SHP77 (cell line): ENCODE measurements at regions not wholly inside any gene's neighbourhood (a gene's known extent, or its start where the extent isn't known, plus 50 kb on each side); places are given as distances from the start of the nearest gene placed in this dataset.
A peak's percentile ranks its signal among the peaks of the same experiment; 100 is the strongest.
"Not testable (repeated sequence)": the region's sequence is repeated elsewhere in the genome, so short reads cannot be mapped to it uniquely, and the experiment has no call there.

Experiments used
- DNase-seq, 2 experiments: peaks; one replicate each; lab custom pipeline; 2025; lab: John Stamatoyannopoulos, UW

- no peak for DNase-seq
Observed at GRCh38 chr3:10665592-10665991, 150.4 kb upstream of the SLC6A11 start.

- DNase-seq: peak in 1 of 2 experiments; percentile 26
Observed at GRCh38 chr3:10666621-10667020, 149.4 kb upstream of the SLC6A11 start.

- no peak for DNase-seq
Observed at GRCh38 chr3:10667269-10667668, 148.8 kb upstream of the SLC6A11 start.

DNA sequence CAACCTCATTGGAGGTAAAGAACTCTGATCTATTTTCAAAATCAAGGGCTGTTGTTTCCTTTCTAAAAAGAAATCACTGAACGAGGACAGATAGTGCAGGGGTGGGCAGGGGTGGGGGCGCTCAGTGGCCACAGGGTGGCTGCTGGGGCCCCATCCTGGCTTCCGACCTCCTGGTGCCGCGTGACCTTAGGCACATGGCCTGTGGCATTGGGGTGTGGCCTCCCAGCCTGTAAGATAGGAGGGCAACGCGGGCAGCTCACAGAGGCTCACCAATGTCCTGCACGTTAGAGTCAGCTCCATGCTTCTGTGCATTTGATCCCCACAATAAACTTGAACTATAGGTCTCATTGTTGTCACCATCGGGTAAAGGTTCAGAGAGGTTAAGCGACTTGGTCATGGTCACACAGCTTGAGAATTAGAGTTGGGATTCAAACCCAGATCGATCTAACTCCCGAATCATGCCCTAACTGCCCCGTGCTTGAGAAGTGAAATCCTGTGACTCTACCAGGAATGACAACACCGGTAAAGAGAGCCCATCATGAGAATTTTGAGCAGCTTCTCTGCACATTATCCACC lies 148.0 kb upstream of the SLC6A11 start:
- DNase-seq: no peak

DNA sequence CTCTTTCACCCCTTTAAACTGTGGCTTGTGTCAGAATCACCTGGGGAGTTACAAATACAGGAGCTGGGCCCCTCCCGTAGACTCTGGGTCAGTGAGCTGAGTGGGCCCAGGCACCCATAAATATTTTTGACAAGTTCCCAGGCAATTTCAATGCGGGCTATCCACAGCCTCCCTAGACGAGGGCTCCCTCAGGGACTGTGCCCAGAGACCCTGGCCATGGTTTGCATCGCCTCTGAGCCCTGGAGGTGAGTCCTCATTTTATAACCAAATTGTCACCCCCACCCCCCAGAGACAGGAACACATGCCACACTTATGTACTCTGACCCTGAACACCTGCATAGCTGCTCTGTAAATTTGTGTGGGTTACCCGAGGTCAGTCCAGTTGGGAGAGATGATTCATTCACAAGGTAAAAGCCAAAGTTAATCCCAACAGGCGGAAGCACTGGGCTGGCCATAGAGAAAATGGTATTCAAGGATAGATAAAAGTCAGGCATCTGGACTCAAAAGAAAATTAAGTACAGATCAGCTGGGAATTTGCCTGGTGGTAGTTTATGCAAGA lies 146.5 kb upstream of the SLC6A11 start:
- DNase-seq: no peak

DNA sequence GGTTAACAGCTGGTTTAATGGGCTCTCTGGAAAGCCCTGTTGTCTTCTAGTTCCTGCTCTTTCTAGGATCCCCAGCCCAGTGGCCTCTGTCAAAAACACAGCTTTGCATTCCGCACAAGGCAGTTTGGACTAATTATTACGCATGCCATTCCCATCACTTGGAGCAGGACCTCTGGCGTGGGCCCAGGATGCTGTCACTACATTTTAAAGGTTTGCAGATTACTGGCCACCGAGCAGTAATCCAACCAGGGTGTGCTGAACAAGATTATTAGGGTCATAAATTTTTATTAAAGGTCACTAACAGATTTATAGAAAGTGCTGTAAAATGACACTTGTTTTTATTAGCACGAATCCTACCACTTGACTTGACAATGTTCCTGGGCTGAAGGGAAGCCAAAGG lies 143.6 kb upstream of the SLC6A11 start:
- DNase-seq: no peak

- DNase-seq: no peak
Observed at GRCh38 chr3:10674578-10674977, 141.4 kb upstream of the SLC6A11 start.

DNA sequence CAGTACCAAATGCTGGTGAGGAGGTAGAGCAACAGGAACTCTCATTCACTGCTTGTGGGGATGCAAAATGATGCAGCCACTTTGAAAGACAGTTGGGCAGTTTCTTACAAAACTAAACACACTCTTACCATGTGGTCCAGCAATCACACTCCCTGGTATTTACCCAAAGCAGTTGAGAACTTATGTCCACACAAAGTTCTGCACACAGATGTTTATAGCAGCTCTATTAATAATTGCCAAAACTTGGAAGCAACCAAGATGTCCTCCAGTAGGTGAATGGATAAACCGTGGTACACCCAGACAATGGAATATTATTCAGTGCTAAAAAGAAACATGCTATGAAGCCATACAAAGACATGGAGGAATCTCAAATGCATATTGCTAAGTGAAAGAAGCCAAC lies 139.1 kb upstream of the SLC6A11 start:
- DNase-seq: no peak

- no peak for DNase-seq
Observed at GRCh38 chr3:10678796-10679376, 137.1 kb upstream of the SLC6A11 start.

DNA sequence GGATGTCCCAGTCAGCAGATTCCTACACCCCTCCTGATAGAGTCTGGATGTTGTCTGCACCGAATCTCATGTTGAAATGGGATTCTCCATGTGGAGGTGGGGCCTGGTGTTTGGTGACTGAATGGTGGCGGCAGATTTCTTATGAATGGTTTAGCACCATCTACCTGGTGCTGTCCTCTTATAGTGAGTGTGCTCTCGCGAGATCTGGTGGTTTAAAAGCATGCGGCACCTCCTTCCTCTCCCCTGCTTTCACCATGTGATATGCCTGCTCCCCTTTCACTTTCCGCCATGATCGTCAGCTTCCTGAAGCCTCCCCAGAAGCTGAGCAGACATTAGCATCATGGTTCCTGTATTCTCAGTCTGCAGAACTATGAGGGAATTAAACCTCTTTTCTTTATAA lies 135.2 kb upstream of the SLC6A11 start:
- DNase-seq: no peak

GRCh38 chr3:10682692-10683091 lies 133.3 kb upstream of the SLC6A11 start:
- no peak for DNase-seq

- DNase-seq: no peak
Observed at GRCh38 chr3:10683106-10683505, 132.9 kb upstream of the SLC6A11 start.

- no peak for DNase-seq
Observed at GRCh38 chr3:10688126-10688525, 127.9 kb upstream of the SLC6A11 start.

GRCh38 chr3:10688548-10689172 lies 127.4 kb upstream of the SLC6A11 start:
- no peak for DNase-seq

DNA sequence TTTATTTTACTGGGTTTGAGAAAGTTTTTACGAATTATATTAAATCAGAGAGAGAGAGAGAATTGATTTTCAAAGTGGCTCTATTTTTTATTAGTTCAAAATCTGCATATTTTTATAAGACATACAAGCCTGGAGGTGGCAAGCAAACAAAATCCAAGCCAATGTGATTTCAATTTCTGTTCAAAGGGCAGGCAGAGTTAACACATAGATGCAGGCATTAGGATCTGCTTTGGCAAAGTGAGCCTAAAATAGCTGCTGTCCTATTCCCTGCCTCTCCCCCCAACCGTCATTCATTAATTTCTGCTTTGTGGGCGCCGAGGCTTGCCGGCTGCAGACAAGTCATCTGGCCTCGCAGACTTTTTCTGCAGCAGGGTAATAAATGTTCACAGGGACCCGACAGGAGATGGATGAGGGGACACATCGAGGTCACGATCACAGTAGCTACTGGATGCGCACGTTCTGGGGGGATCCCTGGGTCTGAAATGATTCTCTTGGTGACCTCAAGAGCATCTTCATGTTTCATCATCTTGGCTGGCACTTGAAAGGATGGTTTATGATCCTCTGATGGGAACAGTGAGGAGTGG lies 123.9 kb upstream of the SLC6A11 start:
- DNase-seq: no peak

DNA sequence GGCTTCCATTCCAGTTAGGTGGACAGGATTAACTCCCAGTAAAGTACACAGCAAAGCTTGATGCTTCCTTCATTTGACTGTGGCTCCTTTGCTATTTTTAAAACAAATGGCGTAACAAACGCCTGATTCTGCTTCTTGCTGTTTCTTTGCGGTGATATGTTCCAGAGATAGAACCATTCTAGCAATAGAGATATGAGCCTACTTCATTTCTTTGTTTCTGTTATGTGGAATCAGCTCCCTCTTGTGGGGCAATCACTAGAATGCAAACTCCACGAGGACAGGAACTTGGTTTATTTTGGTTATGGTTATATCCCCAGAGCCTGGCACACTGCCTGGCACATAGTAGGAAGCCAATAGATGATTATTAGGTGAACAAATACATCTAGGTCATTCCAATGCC lies 122.6 kb upstream of the SLC6A11 start:
- no peak for DNase-seq

- no peak for DNase-seq
Observed at GRCh38 chr3:10694179-10694578, 121.8 kb upstream of the SLC6A11 start.

DNA sequence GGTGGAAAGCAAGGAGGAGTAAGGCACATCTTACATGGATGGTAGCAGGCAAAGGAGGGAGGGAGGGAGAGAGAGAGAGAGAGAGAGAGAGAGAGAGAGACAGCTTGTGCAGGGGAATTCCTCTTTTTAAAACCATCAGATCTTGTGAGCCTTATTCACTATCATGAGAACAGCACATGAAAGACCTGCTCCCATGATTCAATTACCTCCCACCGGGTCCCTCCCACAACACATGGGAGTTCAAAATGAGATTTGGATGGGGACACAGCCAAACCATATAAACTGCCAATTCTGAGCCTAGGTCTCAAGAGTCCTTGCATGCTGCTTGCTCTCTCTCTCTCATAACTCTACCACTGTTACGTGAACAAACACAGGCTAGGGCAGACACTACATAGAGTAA lies 120.8 kb upstream of the SLC6A11 start:
- not testable (repeated sequence) for DNase-seq

GRCh38 chr3:10695595-10696285 lies 120.3 kb upstream of the SLC6A11 start:
- no peak for DNase-seq

- no peak for DNase-seq
Observed at GRCh38 chr3:10697918-10698317, 118.1 kb upstream of the SLC6A11 start.

DNA sequence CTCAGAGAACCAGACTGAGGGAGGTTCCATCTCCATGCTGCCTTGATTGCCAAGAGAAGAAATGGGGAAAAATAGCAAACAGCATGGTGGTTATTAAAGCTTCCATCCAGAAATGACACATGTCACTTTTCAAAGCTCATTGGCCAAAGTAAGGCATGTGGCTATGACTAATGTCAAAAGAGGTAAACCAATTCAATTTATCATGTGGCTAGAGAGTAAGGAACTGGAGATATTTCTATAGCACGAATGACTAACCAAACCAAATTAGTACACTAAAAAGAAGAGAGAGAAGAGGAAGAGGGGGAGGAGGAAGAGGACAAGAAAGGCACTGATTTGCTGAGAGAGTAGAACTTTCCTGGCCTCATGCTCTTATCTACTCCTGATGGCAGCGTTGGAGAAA lies 115.2 kb upstream of the SLC6A11 start:
- DNase-seq: no peak

DNA sequence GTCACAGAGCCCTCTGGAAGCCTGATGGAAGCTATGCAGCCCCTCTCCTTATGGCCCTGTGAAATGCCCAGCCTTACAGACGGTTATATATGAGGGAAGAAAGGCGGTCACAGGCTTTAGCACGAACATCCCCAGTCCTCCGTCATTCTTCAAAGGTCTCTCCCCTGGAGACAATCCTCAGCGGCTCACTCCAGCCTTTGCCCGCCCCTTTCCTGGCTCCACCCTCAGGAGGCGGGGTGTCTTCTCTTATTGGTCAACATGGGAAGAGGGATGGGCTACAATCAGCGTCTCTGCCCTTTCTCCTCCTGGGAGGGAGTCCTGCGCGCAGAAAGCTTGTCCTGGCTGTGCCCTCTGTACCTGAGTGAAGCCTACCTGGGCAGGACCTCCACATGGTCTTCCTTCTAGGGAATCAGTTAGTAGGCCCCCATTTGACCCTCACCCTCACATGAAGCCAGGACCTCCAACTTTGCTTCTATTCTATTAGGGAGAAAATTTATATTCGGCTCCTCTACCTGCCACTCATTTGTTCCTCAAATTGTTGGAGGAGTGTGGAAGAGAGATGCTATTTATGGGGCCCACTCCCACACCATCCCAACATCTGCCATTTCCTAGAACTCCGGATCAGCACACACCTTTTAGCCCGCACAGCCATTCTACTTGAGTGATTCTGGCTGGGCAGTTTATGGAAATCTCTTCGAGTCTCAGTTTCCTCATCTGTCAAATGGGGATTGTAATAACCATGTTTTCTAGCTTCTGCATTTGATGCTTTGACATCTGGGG lies 112.9 kb upstream of the SLC6A11 start:
- DNase-seq: no peak
